HG03378 (cell line): ENCODE measurements at regions not wholly inside any gene's neighbourhood (a gene's known extent, or its start where the extent isn't known, plus 50 kb on each side); places are given as distances from the start of the nearest gene placed in this dataset.
"Not testable (repeated sequence)": the region's sequence is repeated elsewhere in the genome, so short reads cannot be mapped to it uniquely, and the experiment has no call there.

Experiments used
- ATAC-seq: cut with Tn5 transposase; IDR thresholded peaks from one replicate; pipeline ENCODE4 v1.9.1; 2021; ENCODE audit warnings: mild to moderate bottlenecking, moderate library complexity; ENCODE audit not compliant: unreplicated experiment

DNA sequence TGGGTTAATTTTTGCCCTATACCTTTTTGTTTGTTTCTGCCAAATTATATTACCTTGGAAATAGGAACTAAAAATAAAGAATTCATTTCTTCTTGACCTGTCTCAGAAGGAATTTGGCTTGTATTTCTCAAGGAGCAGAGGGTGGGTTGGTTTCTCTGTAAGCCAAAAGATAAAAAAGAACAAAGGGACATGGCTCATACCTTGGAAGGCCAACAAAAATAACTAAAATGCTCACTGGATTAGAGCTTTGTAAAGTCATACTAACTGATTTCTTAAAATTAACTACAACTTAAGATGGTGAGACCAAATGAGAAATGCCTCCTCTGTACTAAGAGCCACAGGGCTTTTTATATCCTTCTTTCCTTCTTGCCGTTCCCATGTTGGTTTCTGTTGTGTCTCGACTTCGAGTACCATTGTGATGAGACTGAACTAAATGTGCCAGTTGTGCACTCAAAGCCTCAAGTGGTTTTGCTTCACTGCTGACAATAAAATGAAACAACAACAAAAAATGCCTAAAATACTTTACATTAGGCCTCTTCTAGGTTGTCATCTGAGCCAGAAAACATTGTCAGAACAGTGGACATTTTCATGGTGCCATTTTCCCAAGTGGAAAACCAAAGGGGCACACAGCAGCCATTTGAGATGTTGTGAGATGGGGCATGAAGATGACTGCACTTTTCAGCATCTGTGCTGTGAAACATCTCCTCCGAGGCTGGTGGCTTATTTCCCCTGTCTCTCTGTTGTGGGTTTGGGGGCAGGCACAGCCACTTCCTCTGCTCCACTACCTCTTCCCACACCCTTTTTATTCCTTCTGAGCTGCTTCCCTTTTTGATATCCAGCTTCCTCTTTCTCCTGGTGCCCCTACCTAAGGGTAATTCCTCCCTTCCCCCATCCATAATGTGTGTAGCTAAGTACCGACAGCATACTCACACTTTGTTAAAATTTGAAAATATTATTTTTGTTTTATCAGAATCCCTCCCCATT is 51.8 kb upstream of the AGR3 start:
- ATAC-seq = no peak

DNA sequence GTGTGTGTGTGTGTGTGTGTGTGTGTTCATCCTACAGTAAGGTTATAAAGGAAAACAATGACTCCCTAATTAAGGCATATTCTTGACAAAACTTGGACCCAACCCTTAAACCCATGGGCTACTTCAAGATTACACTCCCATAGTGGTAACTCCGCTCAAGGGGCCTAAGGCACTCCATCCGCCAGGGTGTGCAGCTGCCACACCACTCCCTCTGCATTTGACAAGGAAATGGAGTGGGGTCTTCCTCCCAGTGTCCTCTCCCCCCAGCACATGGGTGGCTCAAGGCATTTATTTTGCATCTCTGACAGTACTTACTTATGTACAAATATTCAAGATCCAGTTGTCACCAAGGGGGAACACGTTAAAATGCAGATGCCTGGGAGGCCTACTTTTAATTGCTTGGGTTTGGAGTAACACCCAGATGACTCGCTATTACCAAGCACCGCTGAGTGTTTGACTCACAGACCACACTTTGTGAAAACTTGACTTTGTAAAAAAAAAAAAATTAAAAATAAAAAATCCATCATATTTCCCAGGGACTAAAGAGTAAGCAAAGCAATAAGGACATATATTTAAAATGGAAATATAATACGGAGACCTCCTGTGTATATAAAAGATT is 53.0 kb upstream of the AGR3 start:
- ATAC-seq = no peak

DNA sequence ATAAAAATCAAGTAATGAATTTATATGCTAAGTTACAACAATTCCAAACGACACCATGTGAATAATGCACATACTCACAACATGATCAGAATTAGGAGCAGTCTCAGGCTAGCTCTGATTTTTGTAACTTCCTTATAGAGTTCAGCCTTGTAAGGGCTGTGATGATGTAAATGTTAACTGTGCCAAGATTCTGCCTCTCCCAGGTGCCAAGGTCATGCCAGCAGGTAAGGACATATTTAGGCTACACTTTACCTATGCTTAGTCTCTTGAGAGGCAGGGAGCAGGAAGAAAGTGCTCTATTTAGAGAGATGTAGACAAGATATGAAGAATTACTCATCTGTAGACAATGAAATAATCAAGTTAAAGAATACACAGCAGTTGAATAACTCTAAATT is 53.6 kb upstream of the AGR3 start:
- no peak for ATAC-seq

DNA sequence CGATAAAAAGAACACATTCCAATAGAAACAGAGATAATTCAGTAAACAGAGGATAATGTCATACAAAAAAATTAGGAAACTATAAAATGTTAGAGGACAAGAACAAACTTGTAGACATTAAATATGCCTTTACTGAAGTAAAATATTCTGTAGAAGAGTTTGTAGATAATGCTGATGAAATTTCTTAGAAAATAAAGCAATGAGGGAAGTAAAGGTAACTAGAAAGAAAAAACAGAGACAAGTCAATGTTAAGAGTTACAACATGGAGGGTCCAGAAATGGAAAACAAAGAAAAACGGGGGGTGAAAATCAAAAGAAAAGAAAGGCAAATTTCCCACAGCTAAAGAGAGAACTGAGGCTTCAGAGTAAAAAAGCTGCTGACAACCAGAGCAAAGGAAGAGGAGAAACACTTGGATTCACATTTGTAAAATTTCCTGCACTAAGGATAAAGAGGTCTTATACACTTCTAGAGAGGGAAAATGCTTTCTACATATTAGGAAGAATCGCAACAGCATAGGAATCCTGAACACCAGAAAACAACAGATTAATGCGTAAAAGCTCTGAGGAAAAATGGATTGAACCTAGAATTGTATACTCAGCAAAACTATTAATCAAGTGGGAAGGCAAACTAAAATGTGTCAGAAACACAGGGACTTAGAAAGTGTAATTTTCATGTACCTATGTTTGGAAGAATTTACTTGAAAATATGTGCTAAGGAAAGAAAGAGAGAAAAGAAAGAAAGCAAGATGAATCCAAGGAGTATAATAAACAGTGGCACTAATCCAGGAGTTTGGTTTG is 55.0 kb upstream of the AGR3 start:
- no peak for ATAC-seq

DNA sequence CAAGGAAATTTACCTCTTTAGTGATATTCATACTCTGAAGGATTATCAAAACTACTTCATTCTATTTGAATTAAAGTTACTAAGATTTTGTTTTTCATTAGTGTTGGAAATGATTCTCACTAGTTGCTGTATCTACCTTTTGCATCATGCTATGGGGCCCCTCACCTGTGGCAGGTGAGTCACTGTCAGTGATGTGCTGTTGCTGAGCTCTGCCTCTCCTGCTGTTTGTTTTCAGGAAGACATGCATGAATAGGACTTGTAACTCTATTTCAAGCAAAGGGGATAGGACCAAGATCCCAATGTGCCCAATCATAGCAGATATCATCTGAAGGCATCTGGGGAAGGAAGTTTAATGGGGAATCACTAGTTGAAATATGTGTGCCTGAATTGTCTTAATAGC is 57.4 kb upstream of the AGR3 start:
- no peak for ATAC-seq

DNA sequence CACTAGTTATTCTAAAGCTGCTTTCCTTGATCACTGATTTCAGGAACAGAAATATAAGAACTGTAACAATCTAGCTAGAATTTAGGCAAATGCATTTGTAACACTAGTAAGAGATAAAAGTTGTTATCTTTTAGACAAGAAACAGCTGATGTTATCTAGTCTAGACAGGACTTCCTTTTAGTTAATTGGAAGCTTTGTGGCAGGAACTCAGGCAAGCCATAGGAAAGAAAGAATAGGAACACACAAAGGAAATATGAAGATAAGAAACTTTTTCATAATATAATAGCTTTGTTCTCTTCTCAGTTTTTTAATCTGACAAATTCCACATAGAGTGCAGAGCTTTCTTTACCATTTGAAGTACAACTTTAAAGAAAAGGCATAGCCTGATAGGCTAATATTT is 59.0 kb upstream of the AGR3 start:
- no peak for ATAC-seq

DNA sequence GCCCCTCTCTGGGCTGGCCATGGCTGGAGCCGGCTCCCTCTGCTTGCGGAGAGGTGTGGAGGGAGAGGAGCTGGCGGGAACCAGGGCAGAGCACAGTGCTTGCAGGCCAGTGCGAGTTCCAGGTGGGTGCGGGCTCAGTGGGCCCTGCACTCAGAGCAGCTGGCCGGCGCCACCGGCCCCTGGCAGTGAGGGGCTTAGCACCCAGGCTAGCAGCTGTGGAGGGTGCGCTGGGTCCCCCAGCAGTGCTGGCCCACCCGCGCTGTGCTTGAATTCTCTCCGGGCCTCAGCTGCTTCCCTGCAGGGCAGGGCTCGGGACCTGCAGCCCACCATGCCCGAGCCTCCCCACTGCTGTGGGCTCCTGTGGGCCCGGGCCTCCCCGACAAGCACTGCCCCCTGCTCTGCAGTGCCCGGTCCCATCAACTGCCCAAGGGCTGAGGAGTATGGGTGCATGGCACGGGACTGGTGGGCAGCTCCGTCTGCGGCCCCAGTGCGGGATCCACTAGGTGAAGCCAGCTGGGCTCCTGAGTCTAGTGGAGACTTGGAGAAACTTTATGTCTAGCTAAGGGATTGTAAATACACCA is 61.2 kb upstream of the AGR3 start:
- ATAC-seq = no peak

DNA sequence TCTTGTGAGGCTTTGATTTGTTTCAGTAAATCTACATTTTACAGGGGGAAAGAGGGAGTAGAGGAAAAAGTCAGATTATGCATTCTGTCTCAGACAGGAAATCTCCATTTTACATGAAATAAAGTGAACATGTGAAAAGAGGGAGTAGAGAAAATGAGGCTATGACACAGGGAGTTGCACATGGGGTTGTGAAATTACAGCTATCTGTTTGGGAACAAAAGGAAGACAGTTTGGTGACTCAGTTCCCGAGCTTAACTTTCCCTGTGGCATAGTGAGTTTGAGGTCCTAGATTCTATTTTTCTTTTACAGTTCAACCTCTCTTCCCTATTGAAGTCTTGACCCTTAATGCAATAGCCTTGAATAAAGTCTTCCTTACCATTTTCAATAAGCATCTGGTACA is 63.2 kb upstream of the AGR3 start:
- no peak for ATAC-seq

DNA sequence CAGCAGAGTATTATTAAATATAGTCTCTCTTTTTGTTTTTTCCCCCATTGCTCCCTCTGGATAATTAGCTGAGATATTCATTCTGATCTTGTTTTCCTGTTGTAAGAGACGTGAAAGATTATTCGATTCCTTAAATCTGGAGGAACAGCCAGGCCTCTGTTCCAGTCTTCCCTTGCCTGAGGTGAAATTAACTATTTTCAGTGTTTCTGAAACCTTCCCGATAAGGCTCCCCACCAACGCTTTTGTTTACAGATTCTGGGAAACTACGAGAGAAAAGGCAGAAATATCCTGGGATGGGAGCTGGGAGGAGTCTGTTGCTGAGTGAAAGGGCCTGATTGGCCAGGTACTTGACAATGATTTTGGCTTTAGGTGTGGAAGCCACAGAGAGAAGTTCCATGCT is 63.6 kb upstream of the AGR3 start:
- no peak for ATAC-seq

DNA sequence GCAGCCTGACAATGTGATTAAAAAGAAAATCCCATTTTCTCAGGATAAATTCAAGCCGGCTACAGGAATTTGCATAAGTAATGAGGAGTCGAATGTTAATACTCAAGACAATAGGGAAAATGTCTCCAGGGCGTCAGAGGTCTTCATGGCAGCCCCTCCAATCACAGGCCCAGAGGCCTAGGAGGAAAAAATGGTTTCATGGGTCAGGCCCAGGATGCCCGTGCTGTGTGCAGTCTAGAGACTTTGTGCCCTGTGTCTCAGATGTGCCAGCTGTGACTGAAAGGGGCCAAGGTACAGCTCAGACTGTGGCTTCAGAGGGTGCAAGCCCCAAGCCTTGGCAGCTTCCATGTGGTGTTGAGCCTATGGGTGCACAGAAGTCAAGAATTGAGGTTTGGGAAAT is 66.3 kb upstream of the AGR3 start:
- not testable (repeated sequence) for ATAC-seq

DNA sequence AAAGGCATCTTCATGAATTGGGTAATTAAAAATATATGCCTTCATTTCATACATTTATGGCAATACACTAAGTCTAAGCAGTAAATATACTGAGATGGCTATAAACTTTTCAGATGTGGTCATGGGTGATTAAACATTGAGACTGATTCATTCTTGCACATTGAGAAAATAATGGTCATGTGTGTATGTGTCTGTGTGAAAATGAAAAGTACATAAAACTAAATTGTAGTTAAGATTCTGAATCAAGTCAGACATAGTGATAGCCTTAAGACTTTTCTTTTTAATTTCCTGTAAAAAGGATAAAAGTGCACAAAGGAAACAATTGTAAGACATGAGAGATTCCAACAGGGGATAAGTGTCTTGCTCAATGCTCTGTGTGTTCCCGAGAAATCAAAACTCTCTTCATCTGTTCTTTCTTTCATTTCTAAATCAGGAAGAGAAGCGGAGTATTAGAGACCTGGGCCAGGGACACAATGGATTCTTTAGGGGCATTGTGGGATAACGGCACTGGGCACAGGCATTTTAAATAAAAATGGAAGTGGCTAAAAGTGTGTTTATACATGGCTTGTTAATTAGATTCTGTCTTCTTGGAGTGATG is 69.8 kb upstream of the AGR3 start:
- ATAC-seq = no peak

DNA sequence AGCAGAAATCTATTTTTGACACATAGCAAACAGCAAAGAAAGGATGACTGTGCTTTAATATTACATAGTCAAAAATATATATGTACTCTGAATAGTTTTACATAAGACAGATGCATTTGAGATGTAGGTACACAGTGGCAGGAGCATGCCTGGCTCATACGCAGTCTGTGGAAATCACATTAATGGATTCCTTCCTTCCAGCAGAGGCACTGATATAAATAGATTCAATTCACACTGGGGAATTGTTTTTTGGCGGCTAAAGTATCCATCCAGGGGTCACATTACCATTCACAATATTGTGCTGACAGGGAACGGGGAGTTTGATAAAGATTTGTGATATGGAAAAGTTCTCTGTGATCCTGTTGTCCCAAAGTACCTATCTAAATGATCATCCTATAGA is 72.5 kb upstream of the AGR3 start:
- no peak for ATAC-seq

DNA sequence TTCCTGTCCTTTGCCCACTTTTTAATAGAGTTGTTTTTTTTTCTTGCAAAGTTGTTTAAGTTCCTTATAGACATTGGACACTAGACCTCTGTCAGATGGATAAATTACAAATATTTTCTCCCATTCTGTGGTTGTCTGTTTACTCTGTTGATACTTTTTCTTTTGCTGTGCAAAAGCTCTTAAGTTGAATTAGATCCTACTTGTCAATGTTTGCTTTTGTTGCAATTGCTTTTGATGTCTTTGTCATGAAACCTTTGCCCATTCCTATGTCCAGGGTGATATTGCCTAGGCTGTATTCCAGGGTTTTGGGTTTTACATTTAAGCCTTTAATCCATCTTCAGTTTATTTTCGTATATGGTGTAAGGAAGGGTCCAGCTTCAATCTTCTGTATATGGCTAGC is 76.9 kb upstream of the AGR3 start:
- no peak for ATAC-seq

DNA sequence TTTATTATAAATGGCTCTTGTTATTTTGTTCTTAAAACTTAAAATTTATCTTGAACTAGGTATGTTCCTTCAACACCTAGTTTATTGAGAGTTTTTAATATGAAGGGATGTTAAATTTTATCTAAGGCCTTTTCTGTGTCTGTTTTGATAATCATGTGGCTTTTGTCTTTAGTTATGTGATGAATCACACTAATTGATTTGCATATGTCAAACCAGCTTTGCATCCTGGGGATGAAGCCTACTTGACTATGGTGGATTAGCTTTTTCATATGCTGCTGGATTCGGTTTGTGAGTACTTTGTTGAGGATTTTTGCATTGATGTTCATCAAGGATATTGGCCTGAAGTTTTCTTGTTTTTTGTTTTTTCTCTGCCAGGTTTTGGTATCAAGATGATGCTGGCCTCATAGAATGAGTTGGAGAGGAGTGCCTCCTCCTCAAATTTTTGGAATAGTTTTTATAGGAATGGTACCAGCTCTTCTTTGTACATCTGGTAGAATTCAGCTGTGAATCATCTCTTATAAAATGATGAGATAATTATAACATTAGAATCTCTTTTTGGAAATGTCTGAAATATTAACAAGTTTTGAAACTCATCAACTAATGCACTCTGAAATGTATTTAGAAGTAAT is 78.7 kb upstream of the AGR3 start:
- no peak for ATAC-seq

DNA sequence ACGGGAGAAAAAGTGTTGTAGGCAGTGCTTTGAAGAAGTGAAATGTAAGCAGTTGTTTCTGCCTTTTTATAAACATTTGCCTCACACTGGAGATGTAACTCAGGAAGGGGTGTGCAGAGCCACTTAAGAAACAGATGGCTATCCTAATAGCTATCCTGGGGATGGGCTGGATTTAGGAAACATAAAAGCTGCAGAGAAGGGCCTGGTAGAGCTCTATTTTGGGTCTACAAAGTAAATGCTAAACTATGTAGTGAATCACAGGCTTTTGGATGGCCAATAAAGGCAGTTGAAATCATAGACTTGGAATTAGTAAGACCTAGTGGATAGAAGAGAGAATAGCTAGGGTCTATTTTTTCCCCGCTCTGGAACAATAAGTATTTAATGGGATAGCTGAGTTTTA is 79.9 kb upstream of the AGR3 start:
- ATAC-seq = no peak

DNA sequence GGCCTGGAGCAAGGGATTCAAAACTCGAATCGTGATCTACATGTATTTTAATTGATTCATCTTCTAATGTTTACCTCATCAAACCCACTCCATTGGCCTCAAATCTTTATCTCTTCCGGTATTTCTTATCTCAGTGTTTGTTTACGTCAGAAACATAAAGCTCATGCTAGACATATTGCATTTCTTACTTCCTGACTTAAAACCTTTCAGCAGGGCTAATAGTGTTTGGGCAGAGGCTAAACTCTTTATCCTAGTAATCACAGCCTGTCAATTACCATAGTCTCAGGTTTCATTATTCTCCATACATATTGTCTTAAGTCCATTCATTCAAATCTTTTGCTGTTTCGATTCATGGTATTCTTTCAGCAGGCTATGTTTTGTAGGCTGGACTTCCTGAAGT is 81.3 kb upstream of the AGR3 start:
- ATAC-seq = no peak

DNA sequence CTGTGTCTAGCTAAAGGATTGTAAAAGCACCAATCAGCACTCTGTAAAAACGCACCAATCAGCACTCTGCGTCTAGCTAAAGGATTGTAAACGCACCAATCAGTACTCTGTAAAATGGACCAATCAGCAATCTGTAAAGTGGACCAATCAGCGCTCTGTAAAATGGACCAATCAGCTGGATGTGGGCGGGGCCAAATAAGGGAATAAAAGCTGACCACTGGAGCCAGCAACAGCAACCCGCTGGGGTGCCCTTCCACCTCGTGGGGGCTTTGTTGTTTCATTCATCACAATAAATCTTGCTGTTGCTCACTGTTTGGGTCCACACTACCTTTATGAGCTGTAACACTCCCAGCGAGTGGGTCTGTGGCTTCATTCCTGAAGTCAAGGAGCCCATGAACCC is 83.9 kb upstream of the AGR3 start:
- ATAC-seq = not testable (repeated sequence)

DNA sequence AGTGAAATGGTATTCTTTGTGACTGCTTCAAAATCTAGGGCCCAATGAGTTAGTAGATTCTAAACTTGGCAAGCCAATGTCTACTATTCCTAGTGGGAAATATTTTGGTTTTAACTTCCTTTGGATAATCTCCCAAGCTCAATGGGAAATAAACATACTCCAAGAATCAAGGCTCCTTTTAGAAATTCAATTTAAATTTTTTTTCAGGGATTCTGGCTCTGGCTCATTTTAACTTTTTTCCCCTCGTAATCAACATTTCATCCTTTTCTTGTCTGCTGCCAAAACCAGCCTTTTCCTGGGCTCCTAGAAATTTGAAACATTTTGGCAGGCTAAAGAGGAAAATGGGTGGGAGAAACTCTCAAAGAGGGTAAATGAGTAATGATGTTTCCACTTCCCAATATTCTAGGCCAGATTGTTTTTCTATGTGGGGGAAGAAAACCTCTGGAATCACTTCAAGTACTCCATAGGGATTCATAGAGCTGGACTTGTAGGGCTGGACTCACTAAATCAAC is 85.6 kb upstream of the AGR3 start:
- no peak for ATAC-seq

DNA sequence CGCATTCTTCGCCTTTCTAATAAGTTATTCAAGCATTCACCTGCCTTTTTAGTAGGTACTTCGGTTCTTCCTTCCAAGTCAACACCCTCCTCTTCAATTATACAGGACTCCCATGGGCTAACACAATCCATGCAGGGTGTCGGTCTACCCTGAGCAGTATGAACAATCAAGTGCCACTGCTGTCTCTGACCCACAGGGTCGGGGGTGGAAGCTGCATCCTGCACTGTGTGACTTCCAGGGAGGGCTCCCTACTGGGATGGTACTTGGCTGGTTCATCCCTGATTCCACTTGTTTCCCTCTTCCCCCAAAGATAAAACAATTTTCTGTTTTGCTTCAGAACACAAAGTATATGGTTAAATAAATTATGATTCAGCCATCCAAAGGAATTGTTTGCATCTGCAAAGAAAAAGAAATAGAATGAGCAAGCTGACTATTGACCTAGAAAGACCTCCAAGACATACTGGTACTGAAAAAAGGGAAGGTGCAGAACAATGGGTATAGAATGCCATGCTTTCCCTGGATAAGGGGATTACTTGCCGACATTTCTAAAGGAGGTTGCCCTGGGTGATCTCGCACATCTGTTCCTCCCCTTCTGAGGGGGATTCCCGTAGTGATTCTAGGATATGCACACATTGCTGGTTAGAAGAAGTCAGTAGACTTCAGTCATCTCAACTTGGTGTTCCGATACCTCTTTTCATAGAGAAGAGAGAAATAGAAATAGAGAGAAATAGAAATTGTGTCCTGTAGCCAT is 89.1 kb upstream of the AGR3 start:
- ATAC-seq = no peak

DNA sequence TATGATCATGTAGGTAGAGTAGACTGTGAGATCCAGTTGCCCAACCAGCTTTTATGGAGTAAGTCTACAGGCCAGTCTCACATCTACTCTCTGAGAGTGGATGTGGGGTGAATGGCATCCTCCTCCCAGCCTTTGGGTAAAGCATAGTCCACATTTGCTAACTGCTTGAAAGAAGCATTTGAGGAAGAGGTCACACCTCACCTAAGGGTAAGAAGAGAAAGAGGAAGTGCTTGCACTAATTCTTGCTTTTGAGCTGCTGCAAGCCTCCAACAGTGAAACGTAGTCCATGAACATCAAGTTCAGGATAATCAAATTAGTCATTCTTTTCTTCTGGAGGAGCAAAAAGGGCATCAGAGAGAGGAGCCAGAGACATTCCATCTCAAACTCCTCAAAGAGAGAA is 93.9 kb upstream of the AGR3 start:
- no peak for ATAC-seq
